NB4 (cell line): ENCODE measurements at regions not wholly inside any gene's neighbourhood (a gene's known extent, or its start where the extent isn't known, plus 50 kb on each side); places are given as distances from the start of the nearest gene placed in this dataset.

Experiments
- MYC ChIP-seq: IDR thresholded peaks from 2 replicates; pipeline ENCODE4 v1.6.1; 2011; ENCODE audit warnings: low read depth, low read length
- POLR2A ChIP-seq: IDR thresholded peaks from 2 replicates; pipeline ENCODE4 v1.6.1; 2011; ENCODE audit warnings: mild to moderate bottlenecking; ENCODE audit not compliant: insufficient read length; ENCODE audit errors: extremely low read depth
- TF ChIP-seq, protein P1 (sequence below): IDR thresholded peaks from one replicate; pipeline ENCODE4 v1.5.1; 2012; ENCODE audit warnings: low read depth, low read length

DNA sequence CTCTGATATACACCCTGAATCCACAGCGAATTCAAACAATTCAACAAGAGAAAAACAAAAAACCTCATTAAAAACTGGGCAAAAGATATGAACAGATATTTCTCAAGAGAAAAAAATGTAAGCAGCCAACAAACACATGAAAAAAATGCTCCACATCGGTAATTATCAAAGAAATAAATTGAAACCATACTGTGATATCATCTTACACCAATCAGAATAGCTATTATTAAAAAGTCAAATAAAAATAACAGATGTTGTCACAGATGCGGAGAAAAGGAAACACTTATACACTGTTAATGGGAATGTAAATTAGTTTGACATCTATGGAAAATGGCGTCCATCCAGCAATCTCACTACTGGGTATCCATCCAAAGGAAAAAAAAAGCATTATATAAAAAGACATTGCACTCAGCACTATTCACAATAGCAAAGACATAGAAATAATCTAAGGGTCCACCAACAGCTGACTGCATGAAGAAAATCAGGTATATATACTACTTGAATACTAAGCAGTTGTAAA, 1495.0 kb upstream of the PCDH20 start:
- TF ChIP-seq, protein P1, sequence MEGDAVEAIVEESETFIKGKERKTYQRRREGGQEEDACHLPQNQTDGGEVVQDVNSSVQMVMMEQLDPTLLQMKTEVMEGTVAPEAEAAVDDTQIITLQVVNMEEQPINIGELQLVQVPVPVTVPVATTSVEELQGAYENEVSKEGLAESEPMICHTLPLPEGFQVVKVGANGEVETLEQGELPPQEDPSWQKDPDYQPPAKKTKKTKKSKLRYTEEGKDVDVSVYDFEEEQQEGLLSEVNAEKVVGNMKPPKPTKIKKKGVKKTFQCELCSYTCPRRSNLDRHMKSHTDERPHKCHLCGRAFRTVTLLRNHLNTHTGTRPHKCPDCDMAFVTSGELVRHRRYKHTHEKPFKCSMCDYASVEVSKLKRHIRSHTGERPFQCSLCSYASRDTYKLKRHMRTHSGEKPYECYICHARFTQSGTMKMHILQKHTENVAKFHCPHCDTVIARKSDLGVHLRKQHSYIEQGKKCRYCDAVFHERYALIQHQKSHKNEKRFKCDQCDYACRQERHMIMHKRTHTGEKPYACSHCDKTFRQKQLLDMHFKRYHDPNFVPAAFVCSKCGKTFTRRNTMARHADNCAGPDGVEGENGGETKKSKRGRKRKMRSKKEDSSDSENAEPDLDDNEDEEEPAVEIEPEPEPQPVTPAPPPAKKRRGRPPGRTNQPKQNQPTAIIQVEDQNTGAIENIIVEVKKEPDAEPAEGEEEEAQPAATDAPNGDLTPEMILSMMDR = no peak
- no peak for TF ChIP-seq POLR2A
- no peak for TF ChIP-seq MYC
